GM12892 (cell line): ENCODE measurements at regions not wholly inside any gene's neighbourhood (a gene's known extent, or its start where the extent isn't known, plus 50 kb on each side); places are given as distances from the start of the nearest gene placed in this dataset.

Experiments used
- POLR2A ChIP-seq: IDR thresholded peaks from 2 replicates; pipeline ENCODE4 v1.6.1; 2011; ENCODE audit warnings: low read depth, low read length, control low read depth
- POLR2AphosphoS5 ChIP-seq: IDR thresholded peaks from 2 replicates; pipeline ENCODE4 v1.6.1; 2011; ENCODE audit warnings: low read depth, low read length, control low read depth

GRCh38 chr3:157713101-157713500, 209.9 kb upstream of the VEPH1 start:
- TF ChIP-seq POLR2AphosphoS5 = no peak
- TF ChIP-seq POLR2A = no peak
